Esophagus muscularis mucosa (tissue), 4 donors: ENCODE measurements at regions not wholly inside any gene's neighbourhood (a gene's known extent, or its start where the extent isn't known, plus 50 kb on each side); places are given as distances from the start of the nearest gene placed in this dataset.

Experiments used
- DNase-seq: peaks from one replicate; pipeline ENCODE4 v3.0.0-alpha.2; 2017; ENCODE audit errors: extremely low spot score
- H3K27ac ChIP-seq, 4 donors: fragments of 200-600 bp; sonication (generic); replicated peaks in 1 of 4; 1 replicate in 3 of 4; 2 replicates in 1 of 4; pipeline ENCODE4 v1.5.1; 2016 to 2019; ENCODE audit warnings: mild to moderate bottlenecking in 1 of 4
- H3K27me3 ChIP-seq, 4 donors: fragments of 200-600 bp; sonication (generic); one replicate each; pipeline versions ENCODE4 v1.5.1 to v1.6.0; 2016 to 2019
- H3K36me3 ChIP-seq, 4 donors: fragments of 200-600 bp; sonication (generic); one replicate each; pipeline ENCODE4 v1.5.1; 2016 to 2019
- H3K4me1 ChIP-seq, 4 donors: fragments of 200-600 bp; sonication (generic); one replicate each; pipeline ENCODE4 v1.5.1; 2016 to 2019
- H3K4me3 ChIP-seq, 4 donors: fragments of 200-600 bp; sonication (generic); 1 replicate in 2 of 4; 2 replicates in 2 of 4; pipeline ENCODE4 v1.5.1; 2016 to 2019; ENCODE audit warnings: mild to moderate bottlenecking in 4 of 4, moderate library complexity in 1 of 4
- H3K9me3 ChIP-seq, 4 donors: fragments of 200-600 bp; sonication (generic); 1 replicate in 3 of 4; 2 replicates in 1 of 4; pipeline ENCODE4 v1.5.1; 2016 to 2019
- EP300 ChIP-seq: sonication (generic); formaldehyde crosslinking; IDR thresholded peaks from one replicate; pipeline ENCODE4 v1.6.1; 2017; ENCODE audit warnings: antibody characterized with exemption
- POLR2A ChIP-seq: fragments of 450-650 bp; IDR thresholded peaks from one replicate; pipeline ENCODE4 v1.6.1; 2017; ENCODE audit warnings: antibody characterized with exemption, moderate library complexity, mild to moderate bottlenecking, low read depth
- POLR2AphosphoS5 ChIP-seq, 2 donors: sonication (generic); formaldehyde crosslinking; IDR thresholded peaks; one replicate each; pipeline ENCODE4 v1.6.1; 2017; ENCODE audit warnings: antibody characterized with exemption in 2 of 2
- WGBS: methylation state at CpG from one replicate; pipeline ENCODE4 v1.1.5; 2018; 5-methylcytosine and 5-hydroxymethylcytosine counted together
- intact Hi-C: fragments of 100-400 bp; cut with DNase I; formaldehyde crosslinking; loops from one replicate; pipeline ENCODE4 v1.15.1; 2023
- TF ChIP-seq, protein P1 (sequence below), 3 experiments: fragments of 200-600 bp in 2 of 3; fragments of 450-650 bp in 1 of 3; sonication (generic) in 2 of 3; IDR thresholded peaks; one replicate each; pipeline ENCODE4 v1.5.1; 2017 to 2019; ENCODE audit warnings: antibody characterized with exemption in 3 of 3, mild to moderate bottlenecking in 2 of 3, moderate library complexity in 1 of 3

- no peaks in the 10 kb centered on the region for H3K27me3 ChIP-seq
- DNase-seq = no peak
- H3K9me3 ChIP-seq = no peaks in the 10 kb centered on the region
- H3K4me1 ChIP-seq = peaks cover 0 to 21% (median 9%) of the 10 kb centered on the region in 4 donors
- no peak overlapping the region for H3K4me3 ChIP-seq
- 81% methylated on average over 3 of the region's 3 CpGs for WGBS
- no peak overlapping the region for H3K27ac ChIP-seq
- intact Hi-C loops = no loop called here
- H3K36me3 ChIP-seq = no peaks in the 10 kb centered on the region
- TF ChIP-seq POLR2AphosphoS5 (IDR thresholded peaks at IDR 0.05) = no peak
- TF ChIP-seq EP300 = no peak
- TF ChIP-seq POLR2A = no peak
- TF ChIP-seq, protein P1, sequence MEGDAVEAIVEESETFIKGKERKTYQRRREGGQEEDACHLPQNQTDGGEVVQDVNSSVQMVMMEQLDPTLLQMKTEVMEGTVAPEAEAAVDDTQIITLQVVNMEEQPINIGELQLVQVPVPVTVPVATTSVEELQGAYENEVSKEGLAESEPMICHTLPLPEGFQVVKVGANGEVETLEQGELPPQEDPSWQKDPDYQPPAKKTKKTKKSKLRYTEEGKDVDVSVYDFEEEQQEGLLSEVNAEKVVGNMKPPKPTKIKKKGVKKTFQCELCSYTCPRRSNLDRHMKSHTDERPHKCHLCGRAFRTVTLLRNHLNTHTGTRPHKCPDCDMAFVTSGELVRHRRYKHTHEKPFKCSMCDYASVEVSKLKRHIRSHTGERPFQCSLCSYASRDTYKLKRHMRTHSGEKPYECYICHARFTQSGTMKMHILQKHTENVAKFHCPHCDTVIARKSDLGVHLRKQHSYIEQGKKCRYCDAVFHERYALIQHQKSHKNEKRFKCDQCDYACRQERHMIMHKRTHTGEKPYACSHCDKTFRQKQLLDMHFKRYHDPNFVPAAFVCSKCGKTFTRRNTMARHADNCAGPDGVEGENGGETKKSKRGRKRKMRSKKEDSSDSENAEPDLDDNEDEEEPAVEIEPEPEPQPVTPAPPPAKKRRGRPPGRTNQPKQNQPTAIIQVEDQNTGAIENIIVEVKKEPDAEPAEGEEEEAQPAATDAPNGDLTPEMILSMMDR (IDR thresholded peaks at IDR 0.05) = no peak
These were observed 66.3 kb upstream of the IL6 start for GRCh38 chr7:22660732-22661131.

- no peak overlapping the region for H3K27ac ChIP-seq
- no peak for DNase-seq
- H3K4me1 ChIP-seq = peaks cover 0 to 21% (median 9%) of the 10 kb centered on the region in 4 donors
- H3K27me3 ChIP-seq = no peaks in the 10 kb centered on the region
- no peaks in the 10 kb centered on the region for H3K9me3 ChIP-seq
- H3K36me3 ChIP-seq = no peaks in the 10 kb centered on the region
- intact Hi-C loops = no loop called here
- no peak for TF ChIP-seq POLR2A
- H3K4me3 ChIP-seq = no peak overlapping the region
- 96% methylated on average over 1 of the region's 1 CpG for WGBS
These were observed 66.7 kb upstream of the IL6 start for GRCh38 chr7:22660293-22660692.

GRCh38 chr7:22659741-22660140 lies 67.3 kb upstream of the IL6 start:
- peaks cover 0 to 25% (median 11%) of the 10 kb centered on the region in 4 donors for H3K4me1 ChIP-seq
- H3K36me3 ChIP-seq = no peaks in the 10 kb centered on the region
- 86% methylated on average over 6 of the region's 6 CpGs for WGBS
- TF ChIP-seq EP300 (no peak), POLR2A (no peak), POLR2AphosphoS5 (IDR thresholded peaks at IDR 0.05) (no peak)
- TF ChIP-seq, protein P1 (IDR thresholded peaks at IDR 0.05) = no peak
- intact Hi-C loops = no loop called here
- no peak overlapping the region for H3K4me3 ChIP-seq
- no peak overlapping the region for H3K27ac ChIP-seq
- DNase-seq = no peak
- H3K27me3 ChIP-seq = no peaks in the 10 kb centered on the region
- H3K9me3 ChIP-seq = no peaks in the 10 kb centered on the region

GRCh38 chr7:22658031-22658430 lies 69.0 kb upstream of the IL6 start:
- intact Hi-C loops = no loop called here
- TF ChIP-seq POLR2AphosphoS5 (IDR thresholded peaks at IDR 0.05) = no peak
- TF ChIP-seq POLR2A = no peak
- no peak for TF ChIP-seq EP300
- TF ChIP-seq, protein P1 (IDR thresholded peaks at IDR 0.05) = no peak
- Histone ChIP-seq H3K9me3 (no peaks in the 10 kb centered on the region), H3K27me3 (no peaks in the 10 kb centered on the region), H3K36me3 (no peaks in the 10 kb centered on the region), H3K27ac (no peak overlapping the region), H3K4me1 (peaks cover 3 to 33% (median 20%) of the 10 kb centered on the region in 4 donors), H3K4me3 (no peak overlapping the region)
- no peak for DNase-seq
- WGBS = 62% methylated on average over 3 of the region's 3 CpGs

- H3K36me3 ChIP-seq = no peaks in the 10 kb centered on the region
- no peak for DNase-seq
- H3K4me3 ChIP-seq = no peak overlapping the region
- H3K27ac ChIP-seq = no peak overlapping the region
- H3K9me3 ChIP-seq = no peaks in the 10 kb centered on the region
- no peaks in the 10 kb centered on the region for H3K27me3 ChIP-seq
- 81% methylated on average over 1 of the region's 1 CpG for WGBS
- H3K4me1 ChIP-seq = peaks cover 3 to 27% (median 17%) of the 10 kb centered on the region in 4 donors
- intact Hi-C loops = no loop called here
- TF ChIP-seq POLR2A (no peak), POLR2AphosphoS5 (IDR thresholded peaks at IDR 0.05) (no peak), EP300 (no peak)
- TF ChIP-seq, protein P1 (IDR thresholded peaks at IDR 0.05) = no peak
These were observed 69.5 kb upstream of the IL6 start for GRCh38 chr7:22657479-22657878.
